Endodermal cell (in vitro differentiated cells): ENCODE measurements at regions not wholly inside any gene's neighbourhood (a gene's known extent, or its start where the extent isn't known, plus 50 kb on each side); places are given as distances from the start of the nearest gene placed in this dataset.

Experiments used
- DNase-seq: peaks from one replicate; pipeline ENCODE4 v3.0.0-alpha.2; 2017
- H3K27ac ChIP-seq: 2 replicates; pipeline ENCODE4 v1.5.1; 2013; ENCODE audit warnings: mild to moderate bottlenecking, low read depth, low read length, moderate library complexity
- H3K27me3 ChIP-seq: 2 replicates; pipeline ENCODE4 v1.6.1; 2013; ENCODE audit warnings: mild to moderate bottlenecking, low read length, moderate library complexity; ENCODE audit not compliant: insufficient read depth, control insufficient read depth, poor library complexity, severe bottlenecking
- H3K36me3 ChIP-seq: 2 replicates; pipeline ENCODE4 v1.7.0; 2013; ENCODE audit warnings: mild to moderate bottlenecking, low read length, moderate library complexity; ENCODE audit not compliant: control insufficient read depth, insufficient read depth
- H3K4me1 ChIP-seq: one replicate; pipeline ENCODE4 v1.7.0; 2013; ENCODE audit warnings: low read length; ENCODE audit not compliant: control insufficient read depth, insufficient read depth
- H3K4me3 ChIP-seq: 2 replicates; pipeline ENCODE4 v1.5.1; 2013; ENCODE audit warnings: mild to moderate bottlenecking, low read length, moderate library complexity
- H3K9ac ChIP-seq: 2 replicates; pipeline ENCODE4 v1.6.1; 2013; ENCODE audit warnings: mild to moderate bottlenecking, low read length, moderate library complexity; ENCODE audit not compliant: poor library complexity, severe bottlenecking; ENCODE audit errors: extremely low read depth
- H3K9me3 ChIP-seq: 2 replicates; pipeline ENCODE4 v1.6.1; 2013; ENCODE audit warnings: mild to moderate bottlenecking, low read length, moderate library complexity; ENCODE audit not compliant: control insufficient read depth
- H3K27ac Mint-ChIP-seq: 2 replicates; pipeline ENCODE4 v1.8.0; 2020; ENCODE audit warnings: mixed read lengths
- H3K27me3 Mint-ChIP-seq: 2 replicates; pipeline ENCODE4 v1.8.0; 2021; ENCODE audit warnings: mild to moderate bottlenecking, mixed read lengths; ENCODE audit not compliant: insufficient read depth
- H3K36me3 Mint-ChIP-seq: 2 replicates; pipeline ENCODE4 v1.8.0; 2020; ENCODE audit warnings: low read depth, mixed read lengths
- H3K4me1 Mint-ChIP-seq: 2 replicates; pipeline ENCODE4 v1.8.0; 2020; ENCODE audit warnings: mixed read lengths
- H3K4me3 Mint-ChIP-seq: 2 replicates; pipeline ENCODE4 v1.8.0; 2020; ENCODE audit warnings: mild to moderate bottlenecking, moderate library complexity, mixed read lengths
- H3K9me3 Mint-ChIP-seq: 2 replicates; pipeline ENCODE4 v1.8.0; 2020; ENCODE audit warnings: mild to moderate bottlenecking, mixed read lengths
- WGBS, 2 experiments: methylation state at CpG; one replicate each; pipeline versions ENCODE4 v1.1.5 to v1.1.7; 2013; ENCODE audit warnings: missing lambda C conversion rate in 2 of 2, mixed read lengths in 1 of 2; ENCODE audit not compliant: insufficient coverage in 1 of 2, insufficient read length in 1 of 2; 5-methylcytosine and 5-hydroxymethylcytosine counted together
- TF ChIP-seq, protein P1 (sequence below): fragments of 200-600 bp; sonication (generic); conservative IDR thresholded peaks from 2 replicates; pipeline ENCODE4 v1.5.0; 2021; ENCODE audit warnings: antibody characterized with exemption, mild to moderate bottlenecking

- 90 to 95% methylated on average over 27 to 40 of the region's 40 CpGs for WGBS, 2 experiments
- H3K27ac ChIP-seq = no peak overlapping the region
- H3K4me3 ChIP-seq = no peak overlapping the region
- Mint-ChIP-seq H3K9me3 (peaks cover 79% of the 10 kb centered on the region), H3K27me3 (no peaks in the 10 kb centered on the region), H3K36me3 (peaks cover 6% of the 10 kb centered on the region), H3K4me1 (no peaks in the 10 kb centered on the region), H3K27ac (no peak overlapping the region), H3K4me3 (no peak overlapping the region)
- H3K4me1 ChIP-seq = no peaks in the 10 kb centered on the region
- no peak overlapping the region for H3K9ac ChIP-seq
- no peaks in the 10 kb centered on the region for H3K36me3 ChIP-seq
- no peak for DNase-seq
- TF ChIP-seq, protein P1, sequence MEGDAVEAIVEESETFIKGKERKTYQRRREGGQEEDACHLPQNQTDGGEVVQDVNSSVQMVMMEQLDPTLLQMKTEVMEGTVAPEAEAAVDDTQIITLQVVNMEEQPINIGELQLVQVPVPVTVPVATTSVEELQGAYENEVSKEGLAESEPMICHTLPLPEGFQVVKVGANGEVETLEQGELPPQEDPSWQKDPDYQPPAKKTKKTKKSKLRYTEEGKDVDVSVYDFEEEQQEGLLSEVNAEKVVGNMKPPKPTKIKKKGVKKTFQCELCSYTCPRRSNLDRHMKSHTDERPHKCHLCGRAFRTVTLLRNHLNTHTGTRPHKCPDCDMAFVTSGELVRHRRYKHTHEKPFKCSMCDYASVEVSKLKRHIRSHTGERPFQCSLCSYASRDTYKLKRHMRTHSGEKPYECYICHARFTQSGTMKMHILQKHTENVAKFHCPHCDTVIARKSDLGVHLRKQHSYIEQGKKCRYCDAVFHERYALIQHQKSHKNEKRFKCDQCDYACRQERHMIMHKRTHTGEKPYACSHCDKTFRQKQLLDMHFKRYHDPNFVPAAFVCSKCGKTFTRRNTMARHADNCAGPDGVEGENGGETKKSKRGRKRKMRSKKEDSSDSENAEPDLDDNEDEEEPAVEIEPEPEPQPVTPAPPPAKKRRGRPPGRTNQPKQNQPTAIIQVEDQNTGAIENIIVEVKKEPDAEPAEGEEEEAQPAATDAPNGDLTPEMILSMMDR = no peak
- peaks cover 12% of the 10 kb centered on the region for H3K9me3 ChIP-seq
- H3K27me3 ChIP-seq = no peaks in the 10 kb centered on the region
Observed at GRCh38 chr20:29298759-29299613, 1958.5 kb upstream of the DEFB115 start.

DNA sequence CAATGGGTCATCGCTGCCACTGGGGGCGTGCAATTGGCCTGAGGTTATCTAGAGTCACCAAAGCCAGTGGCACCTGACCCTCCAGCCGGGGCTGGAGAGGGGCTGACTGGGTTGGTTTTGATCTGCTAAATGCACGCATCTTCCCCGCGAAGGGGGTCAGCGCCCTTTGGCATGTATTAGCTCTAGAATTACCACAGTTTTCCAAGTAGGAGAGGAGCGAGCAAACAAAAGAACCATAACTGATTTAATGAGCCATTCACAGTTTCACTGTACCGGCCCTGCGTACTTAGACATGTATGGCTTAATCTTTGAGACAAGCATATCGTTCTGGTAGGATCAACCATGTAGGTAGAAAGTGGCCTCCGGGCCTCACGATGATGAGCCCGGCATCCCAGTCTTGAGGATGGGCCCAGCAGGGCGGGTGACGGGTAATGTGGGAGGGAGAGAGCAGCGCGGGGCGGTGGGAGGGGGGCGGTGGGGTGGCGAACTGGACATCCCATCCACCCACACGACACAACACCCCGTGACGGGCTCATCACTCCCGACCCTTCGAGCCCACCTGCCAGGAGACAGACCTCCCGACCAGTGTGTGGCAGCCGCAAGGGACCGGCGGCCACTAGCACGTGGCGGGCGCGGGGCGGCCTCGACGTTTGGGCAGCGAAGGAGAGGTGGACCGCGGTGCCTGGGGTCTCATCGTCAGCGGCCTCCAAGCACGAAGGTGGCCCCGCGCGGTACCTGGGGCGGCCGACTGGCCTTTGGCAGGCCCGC lies 1957.5 kb upstream of the DEFB115 start:
- Mint-ChIP-seq H3K4me3 (no peak overlapping the region), H3K9me3 (peaks cover 85% of the 10 kb centered on the region), H3K27ac (no peak overlapping the region), H3K36me3 (peaks cover 6% of the 10 kb centered on the region), H3K4me1 (no peaks in the 10 kb centered on the region), H3K27me3 (no peaks in the 10 kb centered on the region)
- H3K4me3 ChIP-seq = no peak overlapping the region
- no peak for DNase-seq
- no peak overlapping the region for H3K27ac ChIP-seq
- TF ChIP-seq, protein P1 = no peak
- peaks cover 22% of the 10 kb centered on the region for H3K9me3 ChIP-seq
- H3K4me1 ChIP-seq = no peaks in the 10 kb centered on the region
- no peaks in the 10 kb centered on the region for H3K36me3 ChIP-seq
- WGBS, 2 experiments = 84 to 87% methylated on average over 27 to 45 of the region's 49 CpGs
- H3K9ac ChIP-seq = no peak overlapping the region
- H3K27me3 ChIP-seq = no peaks in the 10 kb centered on the region

- H3K36me3 Mint-ChIP-seq = peaks cover 6% of the 10 kb centered on the region
- no peak overlapping the region for H3K9ac ChIP-seq
- peaks cover 88% of the 10 kb centered on the region for H3K9me3 Mint-ChIP-seq
- no peaks in the 10 kb centered on the region for H3K4me1 Mint-ChIP-seq
- WGBS, 2 experiments = 86 to 87% methylated on average over 45 to 88 of the region's 88 CpGs
- no peaks in the 10 kb centered on the region for H3K36me3 ChIP-seq
- peaks cover 31% of the 10 kb centered on the region for H3K9me3 ChIP-seq
- DNase-seq = no peak
- no peak overlapping the region for H3K27ac ChIP-seq
- H3K27ac Mint-ChIP-seq = no peak overlapping the region
- H3K4me3 Mint-ChIP-seq = no peak overlapping the region
- TF ChIP-seq, protein P1 = no peak
- no peak overlapping the region for H3K4me3 ChIP-seq
- no peaks in the 10 kb centered on the region for H3K4me1 ChIP-seq
- H3K27me3 Mint-ChIP-seq = no peaks in the 10 kb centered on the region
- H3K27me3 ChIP-seq = no peaks in the 10 kb centered on the region
Observed at GRCh38 chr20:29300579-29301551, 1956.6 kb upstream of the DEFB115 start.
